ENCODE measurements at regions not wholly inside any gene's neighbourhood (a gene's known extent, or its start where the extent isn't known, plus 50 kb on each side); places are given as distances from the start of the nearest gene placed in this dataset.
A peak's percentile ranks its signal among the peaks of the same experiment; 100 is the strongest.

- DNase-seq (ENCODE audit: low spot score) = no peak
These were observed 240.7 kb downstream of the BMP7 start for GRCh38 chr20:57025666-57026224.

- DNase-seq (ENCODE audit: low spot score) = no peak
These were observed 238.7 kb downstream of the BMP7 start for GRCh38 chr20:57027777-57028176.

- peak; percentile 62 for DNase-seq (ENCODE audit: low spot score)
These were observed 235.5 kb downstream of the BMP7 start for GRCh38 chr20:57030611-57031600.

GRCh38 chr20:57031867-57032355 lies 234.5 kb downstream of the BMP7 start:
- DNase-seq (ENCODE audit: low spot score) = no peak

- DNase-seq (ENCODE audit: low spot score) = no peak
These were observed 233.6 kb downstream of the BMP7 start for GRCh38 chr20:57032847-57033246.

- DNase-seq (ENCODE audit: low spot score) = no peak
These were observed 232.4 kb downstream of the BMP7 start for GRCh38 chr20:57034001-57034400.

GRCh38 chr20:57037689-57038088 lies 228.8 kb downstream of the BMP7 start:
- no peak for DNase-seq (ENCODE audit: low spot score)

GRCh38 chr20:57038608-57039440 lies 227.6 kb downstream of the BMP7 start:
- DNase-seq (ENCODE audit: low spot score) = no peak

GRCh38 chr20:57040466-57040865 lies 226.0 kb downstream of the BMP7 start:
- DNase-seq (ENCODE audit: low spot score) = no peak

- DNase-seq (ENCODE audit: low spot score) = peak; percentile 43
These were observed 225.5 kb downstream of the BMP7 start for GRCh38 chr20:57040924-57041323.

GRCh38 chr20:57043091-57043490 lies 223.3 kb downstream of the BMP7 start:
- DNase-seq (ENCODE audit: low spot score) = no peak

- DNase-seq (ENCODE audit: low spot score) = no peak
These were observed 222.7 kb downstream of the BMP7 start for GRCh38 chr20:57043669-57044268.

- DNase-seq (ENCODE audit: low spot score) = no peak
These were observed 219.0 kb downstream of the BMP7 start for GRCh38 chr20:57047281-57048026.

GRCh38 chr20:57048027-57048869 lies 218.2 kb downstream of the BMP7 start:
- DNase-seq (ENCODE audit: low spot score) = peak; percentile 51

- DNase-seq (ENCODE audit: low spot score) = no peak
These were observed 217.1 kb downstream of the BMP7 start for GRCh38 chr20:57049296-57049695.

GRCh38 chr20:57051096-57051495 lies 215.3 kb downstream of the BMP7 start:
- DNase-seq (ENCODE audit: low spot score) = no peak

GRCh38 chr20:57053067-57053466 lies 213.4 kb downstream of the BMP7 start:
- no peak for DNase-seq (ENCODE audit: low spot score)

- no peak for DNase-seq (ENCODE audit: low spot score)
These were observed 212.5 kb downstream of the BMP7 start for GRCh38 chr20:57053793-57054552.

GRCh38 chr20:57055345-57055744 lies 211.1 kb downstream of the BMP7 start:
- DNase-seq (ENCODE audit: low spot score) = no peak

Data from SW480 (cell line).